GM12891 (cell line): ENCODE measurements at regions not wholly inside any gene's neighbourhood (a gene's known extent, or its start where the extent isn't known, plus 50 kb on each side); places are given as distances from the start of the nearest gene placed in this dataset.

Source experiments
- POLR2AphosphoS5 ChIP-seq: IDR thresholded peaks from 2 replicates; pipeline ENCODE4 v1.6.1; 2011; ENCODE audit warnings: low read depth, low read length, control low read depth
- TAF1 ChIP-seq: IDR thresholded peaks from 2 replicates; pipeline ENCODE4 v1.6.1; 2011; ENCODE audit warnings: low read depth, low read length, control low read depth

DNA sequence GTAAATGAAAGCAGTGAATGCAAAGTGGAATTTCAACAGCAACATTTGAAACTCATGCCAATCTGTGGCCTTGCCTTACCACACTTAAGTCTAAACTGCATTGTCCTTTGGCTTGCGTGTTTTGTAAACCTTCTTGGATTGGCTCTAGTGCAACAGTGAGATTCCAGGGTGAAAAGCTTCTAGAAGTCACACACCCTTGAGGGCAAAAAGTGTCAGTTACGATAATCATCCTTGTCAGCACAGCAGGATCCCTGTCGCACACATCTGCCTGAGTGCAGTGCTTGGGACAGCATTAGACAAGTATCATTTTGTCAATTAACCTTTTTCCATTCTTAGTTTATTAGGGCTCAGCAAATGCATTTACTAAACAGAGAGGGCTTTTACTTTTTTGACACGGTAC, 243.4 kb upstream of the PTBP2 start:
- TF ChIP-seq TAF1 (no peak), POLR2AphosphoS5 (no peak)
